ENCODE measurements at regions not wholly inside any gene's neighbourhood (a gene's known extent, or its start where the extent isn't known, plus 50 kb on each side); places are given as distances from the start of the nearest gene placed in this dataset.

- TF ChIP-seq CTCF (IDR thresholded peaks at IDR 0.05) (no peak), EZH2 (IDR thresholded peaks at IDR 0.05; ENCODE audit: borderline replicate concordance, insufficient read depth, low read depth, low read length, poor library complexity, severe bottlenecking) (no peak)
Observed at GRCh38 chr4:127071443-127071842, 561.3 kb upstream of the INTU start.

Data from B cell (primary cell).